AG04450 (cell line): ENCODE measurements at regions not wholly inside any gene's neighbourhood (a gene's known extent, or its start where the extent isn't known, plus 50 kb on each side); places are given as distances from the start of the nearest gene placed in this dataset.

Experiments used
- CTCF ChIA-PET: fragments of 300-600, 350-600 bp; formaldehyde crosslinking; extraction: SDS; loops from one replicate; lab custom pipeline; 2022; ENCODE audit warnings: antibody characterized with exemption, inconsistent platforms; lab: Charles Lee
- POLR2A ChIA-PET: fragments of 350-600 bp; formaldehyde crosslinking; extraction: SDS; loops from one replicate; lab custom pipeline; 2021; ENCODE audit warnings: antibody characterized with exemption, inconsistent platforms; lab: Yijun Ruan, JAX
- DNase-seq: peaks from one replicate; pipeline ENCODE4 v3.0.0-alpha.2; 2011; ENCODE audit warnings: low read depth, low spot score
- H3K27ac ChIP-seq: one replicate; pipeline ENCODE4 v1.5.1; 2012; ENCODE audit warnings: low read depth, low read length, control low read depth
- H3K27me3 ChIP-seq: one replicate; pipeline ENCODE4 v1.6.0; 2012; ENCODE audit warnings: low read length; ENCODE audit not compliant: control insufficient read depth, insufficient read depth
- H3K4me3 ChIP-seq: 2 replicates; pipeline ENCODE4 v1.5.1; 2011; ENCODE audit warnings: mild to moderate bottlenecking, low read depth, low read length, control low read depth
- H3K9me3 ChIP-seq: 2 replicates; pipeline ENCODE4 v1.5.1; 2012; ENCODE audit warnings: low read length; ENCODE audit not compliant: control insufficient read depth, insufficient read depth
- TF ChIP-seq, protein P1 (sequence below): IDR thresholded peaks from 2 replicates; pipeline ENCODE4 v1.5.1; 2011; ENCODE audit warnings: low read depth, low read length, control low read depth, inconsistent platforms

DNA sequence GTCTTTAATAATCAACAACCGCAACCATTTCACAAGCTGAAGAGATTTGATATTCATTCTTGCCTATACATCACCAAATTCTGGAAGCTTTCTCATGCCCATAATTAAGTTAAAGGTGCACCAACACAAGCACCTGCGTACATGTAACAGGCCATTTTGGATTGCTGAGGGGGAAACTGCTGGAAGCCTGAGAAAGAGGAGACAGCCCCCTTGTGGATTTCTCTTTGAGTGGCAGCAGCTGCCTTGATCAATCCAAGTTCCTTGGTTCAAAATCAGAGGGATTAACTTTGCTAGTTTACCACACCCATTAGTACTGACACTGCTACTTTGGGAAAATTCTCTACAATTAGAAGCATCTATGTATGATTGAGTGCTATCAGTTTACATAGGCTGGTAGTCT, 321.1 kb downstream of the NOVA1 start:
- no peak for DNase-seq
- ChIA-PET POLR2A (no interaction called here), CTCF (no interaction called here)
- H3K9me3 ChIP-seq: no peaks in the 10 kb centered on the region
- H3K27ac ChIP-seq: no peak overlapping the region
- H3K4me3 ChIP-seq: no peak overlapping the region
- no peaks in the 10 kb centered on the region for H3K27me3 ChIP-seq
- TF ChIP-seq, protein P1, sequence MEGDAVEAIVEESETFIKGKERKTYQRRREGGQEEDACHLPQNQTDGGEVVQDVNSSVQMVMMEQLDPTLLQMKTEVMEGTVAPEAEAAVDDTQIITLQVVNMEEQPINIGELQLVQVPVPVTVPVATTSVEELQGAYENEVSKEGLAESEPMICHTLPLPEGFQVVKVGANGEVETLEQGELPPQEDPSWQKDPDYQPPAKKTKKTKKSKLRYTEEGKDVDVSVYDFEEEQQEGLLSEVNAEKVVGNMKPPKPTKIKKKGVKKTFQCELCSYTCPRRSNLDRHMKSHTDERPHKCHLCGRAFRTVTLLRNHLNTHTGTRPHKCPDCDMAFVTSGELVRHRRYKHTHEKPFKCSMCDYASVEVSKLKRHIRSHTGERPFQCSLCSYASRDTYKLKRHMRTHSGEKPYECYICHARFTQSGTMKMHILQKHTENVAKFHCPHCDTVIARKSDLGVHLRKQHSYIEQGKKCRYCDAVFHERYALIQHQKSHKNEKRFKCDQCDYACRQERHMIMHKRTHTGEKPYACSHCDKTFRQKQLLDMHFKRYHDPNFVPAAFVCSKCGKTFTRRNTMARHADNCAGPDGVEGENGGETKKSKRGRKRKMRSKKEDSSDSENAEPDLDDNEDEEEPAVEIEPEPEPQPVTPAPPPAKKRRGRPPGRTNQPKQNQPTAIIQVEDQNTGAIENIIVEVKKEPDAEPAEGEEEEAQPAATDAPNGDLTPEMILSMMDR: no peak

GRCh38 chr14:26265170-26265685, 332.6 kb downstream of the NOVA1 start:
- TF ChIP-seq, protein P1: no peak
- ChIA-PET POLR2A (no interaction called here), CTCF (no interaction called here)
- no peak overlapping the region for H3K4me3 ChIP-seq
- no peak overlapping the region for H3K27ac ChIP-seq
- peaks cover 9% of the 10 kb centered on the region for H3K9me3 ChIP-seq
- DNase-seq: no peak
- no peaks in the 10 kb centered on the region for H3K27me3 ChIP-seq

DNA sequence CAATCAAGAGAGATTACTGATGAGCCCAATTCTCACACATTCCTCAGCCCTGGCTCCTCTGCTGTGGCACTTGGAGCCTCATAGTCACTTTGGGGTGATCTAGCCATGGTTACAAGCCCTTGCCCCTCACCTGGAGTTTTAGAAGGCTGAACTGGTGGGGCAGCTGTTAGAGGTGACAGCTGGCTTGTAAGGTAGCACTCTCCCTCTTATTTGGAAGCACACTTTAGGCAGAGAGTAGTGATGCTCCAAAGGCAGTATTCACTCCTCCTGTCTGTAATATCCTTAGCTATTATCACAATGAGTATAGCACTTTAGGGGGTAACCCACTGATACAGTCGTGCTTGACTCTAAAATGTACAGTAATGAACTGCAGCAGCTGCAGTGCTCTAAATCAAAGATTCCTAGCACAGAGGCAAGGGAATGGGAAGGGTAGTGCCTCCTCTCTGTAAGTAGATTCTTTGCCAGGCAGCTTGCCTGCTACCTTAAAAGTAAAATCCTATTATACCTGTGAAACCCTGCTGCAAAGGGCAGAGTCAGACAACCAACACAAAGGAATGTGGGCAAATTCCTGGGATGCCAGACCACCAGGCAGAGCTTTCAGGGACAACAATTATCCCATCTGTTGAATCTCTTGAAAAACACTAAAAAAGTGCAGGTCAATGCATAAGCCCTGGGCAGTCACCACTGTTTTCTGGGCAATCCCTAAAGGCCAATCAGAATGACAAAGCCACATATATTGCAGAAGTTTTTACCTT, 336.3 kb downstream of the NOVA1 start:
- Histone ChIP-seq H3K27me3 (no peaks in the 10 kb centered on the region), H3K27ac (no peak overlapping the region), H3K4me3 (no peak overlapping the region), H3K9me3 (peaks cover 7% of the 10 kb centered on the region)
- TF ChIP-seq, protein P1: no peak
- ChIA-PET POLR2A (no interaction called here), CTCF (no interaction called here)
- no peak for DNase-seq

DNA sequence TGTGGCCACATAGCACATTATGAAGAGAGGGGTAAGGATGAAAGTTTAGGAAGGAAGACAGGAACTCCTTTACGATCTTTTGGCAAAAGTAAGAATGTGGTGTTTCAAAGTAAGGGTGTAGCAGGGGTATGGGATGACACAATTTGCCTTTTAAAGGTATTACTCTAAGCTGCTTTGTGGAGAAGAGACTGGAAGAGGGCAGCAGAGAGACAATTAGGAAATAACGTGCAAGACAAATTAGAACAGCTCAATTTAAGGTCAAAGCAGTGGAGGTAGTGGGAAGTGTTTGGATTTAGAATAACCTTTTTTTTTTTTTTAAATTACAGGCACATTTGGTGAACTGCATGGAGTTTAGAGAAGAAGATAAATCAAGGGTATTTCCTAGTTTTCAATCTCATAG, 342.6 kb downstream of the NOVA1 start:
- no peak overlapping the region for H3K4me3 ChIP-seq
- DNase-seq: no peak
- POLR2A ChIA-PET: no interaction called here
- H3K27ac ChIP-seq: no peak overlapping the region
- peaks cover under 1% of the 10 kb centered on the region; the same call in 1 of the 2 replicates for H3K9me3 ChIP-seq
- CTCF ChIA-PET: interaction anchor here (0.7 to 1.0 kb wide), 2 partner anchors 9 to 27 kb away, joined by 3 to 4 read pairs; no protein-coding TSS in a partner anchor
- TF ChIP-seq, protein P1: peak; percentile 40
- H3K27me3 ChIP-seq: no peaks in the 10 kb centered on the region

- TF ChIP-seq, protein P1: no peak
- POLR2A ChIA-PET: no interaction called here
- H3K27ac ChIP-seq: no peak overlapping the region
- CTCF ChIA-PET: no interaction called here
- H3K27me3 ChIP-seq: no peaks in the 10 kb centered on the region
- DNase-seq: no peak
- H3K9me3 ChIP-seq: no peaks in the 10 kb centered on the region; the same call in 1 of the 2 replicates
- no peak overlapping the region for H3K4me3 ChIP-seq
Observed at GRCh38 chr14:26252176-26252575, 345.7 kb downstream of the NOVA1 start.
